CD4-positive, alpha-beta T cell treated with Interleukin-2 at 100 ng/mL for 4 hours (primary cell): ENCODE measurements at regions not wholly inside any gene's neighbourhood (a gene's known extent, or its start where the extent isn't known, plus 50 kb on each side); places are given as distances from the start of the nearest gene placed in this dataset.
"Not testable (repeated sequence)": the region's sequence is repeated elsewhere in the genome, so short reads cannot be mapped to it uniquely, and the experiment has no call there.

ENCODE experiments used
- DNase-seq: peaks from one replicate; pipeline ENCODE4 v3.0.0-alpha.2; 2020; ENCODE audit warnings: low spot score

- DNase-seq = not testable (repeated sequence)
These were observed 108.0 kb upstream of the GRK3 start for GRCh38 chr22:25456300-25457043.

DNA sequence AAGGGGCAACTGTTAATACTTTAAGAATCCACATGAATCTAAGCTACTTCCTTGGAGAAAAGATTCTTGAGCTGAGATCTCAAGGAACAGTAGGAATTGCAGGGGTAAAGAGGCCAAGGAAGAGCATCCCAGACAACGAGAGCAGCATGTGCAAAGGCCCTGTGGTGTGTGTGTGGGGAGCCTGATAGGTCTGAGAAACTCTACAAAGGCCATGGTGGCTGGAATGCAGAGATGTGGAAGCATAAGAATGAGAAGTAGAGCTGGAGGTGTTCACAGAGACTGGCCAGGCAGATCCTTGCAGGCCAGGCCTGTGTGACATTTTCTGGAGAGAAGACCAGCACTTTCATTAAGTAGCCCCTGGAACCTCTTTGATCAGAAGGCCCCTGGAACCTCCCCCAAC, 105.8 kb upstream of the GRK3 start:
- not testable (repeated sequence) for DNase-seq

DNA sequence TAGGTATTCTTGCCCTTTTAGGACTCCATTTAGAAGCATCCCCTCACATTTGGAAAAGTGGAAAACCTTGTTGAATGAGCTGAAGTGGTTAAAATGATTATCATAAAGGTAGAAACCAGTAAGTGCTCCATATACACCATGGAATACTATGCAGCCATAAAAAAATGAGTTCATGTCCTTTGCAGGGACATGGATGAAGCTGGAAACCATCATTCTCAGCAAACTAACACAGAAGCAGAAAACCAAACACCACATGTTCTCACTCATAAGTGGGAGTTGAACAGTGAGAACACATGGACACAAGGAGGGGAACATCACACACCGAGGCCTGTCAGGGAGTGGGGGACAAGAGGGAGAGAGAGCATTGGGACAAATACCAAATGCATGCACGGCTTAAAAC, 103.8 kb upstream of the GRK3 start:
- DNase-seq = not testable (repeated sequence)

GRCh38 chr22:25461301-25461700, 103.2 kb upstream of the GRK3 start:
- DNase-seq = no peak

GRCh38 chr22:25462474-25463346, 101.8 kb upstream of the GRK3 start:
- peak; percentile 65 for DNase-seq

DNA sequence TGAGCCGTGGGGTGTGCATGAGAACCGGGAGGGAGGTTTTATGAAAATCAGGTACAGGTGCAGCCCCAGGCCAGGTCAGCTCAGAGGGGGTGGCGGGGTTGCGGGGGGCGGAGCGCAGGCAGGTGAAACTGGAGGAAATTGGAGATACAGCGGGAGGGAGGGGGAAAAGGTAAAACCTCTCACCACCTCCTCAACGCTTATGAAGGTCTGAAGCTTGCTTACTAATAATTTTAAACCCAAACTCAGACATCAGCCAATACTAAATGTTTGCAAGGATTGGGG, 101.2 kb upstream of the GRK3 start:
- DNase-seq = not testable (repeated sequence)

- not testable (repeated sequence) for DNase-seq
These were observed 100.1 kb upstream of the GRK3 start for GRCh38 chr22:25464326-25464725.

- no peak for DNase-seq
These were observed 98.5 kb upstream of the GRK3 start for GRCh38 chr22:25465949-25466348.

DNA sequence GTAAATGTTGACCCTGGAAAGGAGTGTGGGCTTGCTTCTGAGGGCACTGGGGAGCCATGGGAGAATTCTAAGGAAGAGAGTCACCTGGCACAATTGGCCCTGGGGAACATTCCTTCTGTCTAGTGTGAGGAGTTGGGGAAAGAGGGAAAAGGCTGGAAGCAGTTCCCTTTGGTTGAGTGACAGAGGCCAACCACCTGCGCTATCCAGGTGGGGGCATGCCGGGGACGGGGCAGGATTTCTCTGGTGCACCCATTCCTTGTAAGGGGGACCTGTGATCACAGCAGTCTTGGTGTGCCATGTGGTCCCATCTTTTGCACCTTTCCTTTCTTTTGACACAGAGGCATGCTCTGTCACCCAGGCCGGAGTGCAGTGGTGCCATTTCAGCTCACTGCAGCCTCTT, 92.1 kb upstream of the GRK3 start:
- no peak for DNase-seq

DNA sequence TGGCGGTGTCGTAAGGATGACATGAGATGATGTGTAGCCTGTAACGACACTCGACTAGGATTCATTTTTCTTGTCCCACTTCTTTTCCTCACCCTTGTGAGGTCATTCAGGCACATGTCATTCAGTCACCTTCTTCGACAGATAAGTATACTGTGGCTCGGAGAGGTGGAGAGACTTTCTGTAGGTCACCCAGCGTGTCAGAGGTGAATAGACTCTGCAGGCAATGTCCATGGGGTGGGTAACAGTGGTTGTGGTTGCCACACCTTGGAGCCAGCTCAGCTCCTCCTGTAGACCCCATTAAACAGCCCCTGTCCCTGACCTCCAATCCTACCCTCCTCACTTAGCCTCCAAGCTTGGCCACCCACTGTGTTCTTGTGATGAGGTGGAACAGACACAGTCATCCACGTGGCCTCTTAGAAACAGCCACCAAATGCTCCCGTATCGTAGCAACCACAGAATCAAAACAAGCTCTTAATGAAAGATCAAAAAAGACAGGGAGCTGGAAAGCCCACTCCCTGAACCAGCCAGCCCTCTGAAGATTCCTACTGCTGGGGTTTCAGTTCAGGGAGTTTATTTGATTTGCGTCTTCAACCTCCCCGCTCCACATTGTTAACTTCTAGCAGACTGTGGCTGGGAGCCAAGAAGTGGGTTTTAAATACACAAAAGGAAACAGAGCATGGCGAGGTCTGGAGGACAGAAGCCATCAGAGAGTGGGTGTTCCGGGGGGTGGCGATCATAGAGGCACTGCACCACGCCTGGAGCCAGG, 89.0 kb upstream of the GRK3 start:
- DNase-seq = no peak

DNA sequence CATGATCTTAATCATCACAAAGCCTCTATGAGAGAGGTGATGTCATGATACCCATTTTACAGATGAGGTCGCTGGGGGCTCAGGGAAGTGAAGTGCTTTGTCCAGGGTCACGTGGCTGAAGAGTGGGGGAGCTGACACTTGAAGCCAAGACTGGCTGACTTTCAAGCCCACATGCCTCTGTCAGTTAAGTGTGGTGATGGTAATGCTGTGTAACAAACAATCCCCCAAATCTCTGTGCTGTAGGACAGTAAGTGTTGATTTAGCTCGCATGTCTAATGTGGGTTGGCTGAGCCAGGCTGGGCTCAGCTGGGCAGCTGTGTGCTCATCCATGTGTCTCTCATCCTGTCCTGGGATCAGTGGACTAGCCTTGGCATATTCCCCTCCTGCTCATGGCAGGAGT, 87.1 kb upstream of the GRK3 start:
- DNase-seq = no peak

GRCh38 chr22:25478111-25478510, 86.4 kb upstream of the GRK3 start:
- no peak for DNase-seq

DNA sequence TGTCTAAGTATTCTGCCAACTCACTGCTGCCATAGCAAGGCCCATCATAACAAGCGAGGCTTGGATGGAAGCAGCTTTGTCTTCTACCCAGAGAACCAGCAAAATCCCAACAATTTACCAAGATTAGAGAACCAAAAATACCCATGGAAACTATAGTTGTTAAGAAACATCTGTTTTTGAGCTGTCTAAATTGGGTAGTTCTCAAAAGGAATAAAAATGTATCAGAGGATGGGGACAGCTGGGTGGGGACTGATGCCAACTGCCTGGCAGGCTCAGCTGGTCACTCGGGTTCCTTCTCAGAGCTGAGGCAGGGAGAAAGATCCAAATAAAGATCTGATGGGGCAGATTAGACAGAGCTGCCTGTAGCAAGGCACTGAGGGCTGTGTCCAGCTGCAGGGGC, 85.9 kb upstream of the GRK3 start:
- no peak for DNase-seq

DNA sequence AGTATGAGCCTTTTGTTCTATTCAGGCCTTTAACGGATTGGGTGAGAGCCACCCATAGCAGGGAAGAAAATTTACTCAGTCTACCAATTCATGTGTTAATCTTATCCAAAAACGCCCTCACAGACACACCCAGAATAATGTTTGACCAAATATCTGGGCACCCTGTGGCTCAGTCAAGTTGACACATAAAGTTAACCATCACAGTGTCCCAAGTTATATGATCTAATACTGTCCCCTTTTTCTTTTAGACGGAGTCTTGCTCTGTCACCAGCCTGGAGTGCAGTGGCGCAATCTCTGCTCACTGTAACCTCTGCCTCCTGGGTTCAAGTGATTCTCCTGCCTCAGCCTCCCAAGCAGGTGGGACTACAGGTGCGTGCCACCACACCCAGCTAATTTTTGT, 83.6 kb upstream of the GRK3 start:
- not testable (repeated sequence) for DNase-seq

GRCh38 chr22:25482091-25482760, 82.2 kb upstream of the GRK3 start:
- DNase-seq = no peak

DNA sequence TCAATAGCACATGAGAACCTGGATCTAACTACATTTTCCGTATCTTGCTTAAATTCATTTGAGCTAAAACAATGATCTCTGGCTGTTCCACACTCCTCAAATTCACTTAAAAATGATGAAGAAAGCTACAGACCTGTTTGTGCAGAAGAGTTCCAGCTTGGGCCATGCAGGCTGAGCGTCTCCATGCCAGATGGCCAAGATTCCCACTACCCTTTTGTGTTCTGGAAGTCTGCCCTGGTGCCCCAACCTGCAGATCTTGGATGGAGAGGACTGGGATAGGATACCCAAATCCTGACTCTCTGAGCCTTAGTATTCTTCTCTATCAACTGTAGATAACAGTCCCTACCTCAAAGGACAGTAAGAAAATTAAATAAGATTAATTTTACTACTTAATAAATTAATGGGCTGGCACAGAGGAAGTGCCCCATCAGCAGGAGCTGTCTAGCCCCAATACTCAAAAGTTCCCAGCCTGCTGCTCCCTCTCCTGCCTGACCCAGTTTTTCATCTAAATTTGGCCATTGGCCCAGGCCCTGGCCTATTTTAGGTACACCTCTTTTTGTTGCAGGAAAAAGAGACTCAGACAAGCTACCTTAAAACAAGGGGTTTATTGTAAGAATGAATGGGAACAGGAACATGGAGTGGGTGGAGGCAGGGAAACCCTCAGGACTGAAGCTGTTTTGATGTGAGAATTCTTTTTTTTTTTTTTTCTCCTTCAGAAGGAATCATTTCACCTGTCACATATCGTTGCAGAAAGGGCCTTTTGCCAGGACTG, 81.4 kb upstream of the GRK3 start:
- no peak for DNase-seq

- DNase-seq = no peak
These were observed 80.5 kb upstream of the GRK3 start for GRCh38 chr22:25483931-25484330.

DNA sequence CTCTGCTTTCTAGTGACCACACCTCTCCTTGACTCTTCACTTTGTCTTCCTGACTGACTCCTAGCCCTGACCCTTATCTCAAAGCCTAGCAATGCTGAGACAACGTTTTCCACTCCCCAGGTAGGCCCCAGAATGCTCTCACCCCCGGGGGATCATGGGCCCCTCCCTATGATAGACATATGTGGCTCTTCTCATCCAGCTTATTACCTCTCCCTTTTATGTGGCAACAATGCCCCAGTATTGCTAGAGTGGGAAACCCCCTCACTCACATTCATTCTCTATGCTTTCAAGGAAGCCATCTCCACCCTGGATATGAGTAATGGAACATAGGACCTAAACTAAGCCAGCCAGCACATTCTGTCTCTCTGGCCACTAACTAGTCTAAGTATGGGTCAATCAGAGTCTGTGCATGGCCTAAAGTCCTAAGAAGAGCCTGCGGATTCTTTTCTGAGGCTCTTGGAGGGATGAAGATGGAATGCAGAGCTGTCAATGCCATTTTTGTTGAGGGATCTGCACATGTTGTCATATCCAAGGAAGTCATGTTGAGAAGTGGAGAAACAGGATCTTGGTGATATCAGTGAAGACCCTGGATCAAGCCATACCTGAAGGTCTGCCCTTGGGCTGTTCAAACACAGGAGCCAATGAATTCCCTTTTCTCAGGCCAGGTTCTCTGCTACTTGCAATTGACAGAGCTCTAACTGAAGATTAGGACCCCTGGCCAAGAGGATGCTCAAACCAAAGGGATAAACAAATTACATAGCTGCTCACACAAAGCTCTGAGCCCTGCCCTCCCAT, 79.8 kb upstream of the GRK3 start:
- DNase-seq = no peak

DNA sequence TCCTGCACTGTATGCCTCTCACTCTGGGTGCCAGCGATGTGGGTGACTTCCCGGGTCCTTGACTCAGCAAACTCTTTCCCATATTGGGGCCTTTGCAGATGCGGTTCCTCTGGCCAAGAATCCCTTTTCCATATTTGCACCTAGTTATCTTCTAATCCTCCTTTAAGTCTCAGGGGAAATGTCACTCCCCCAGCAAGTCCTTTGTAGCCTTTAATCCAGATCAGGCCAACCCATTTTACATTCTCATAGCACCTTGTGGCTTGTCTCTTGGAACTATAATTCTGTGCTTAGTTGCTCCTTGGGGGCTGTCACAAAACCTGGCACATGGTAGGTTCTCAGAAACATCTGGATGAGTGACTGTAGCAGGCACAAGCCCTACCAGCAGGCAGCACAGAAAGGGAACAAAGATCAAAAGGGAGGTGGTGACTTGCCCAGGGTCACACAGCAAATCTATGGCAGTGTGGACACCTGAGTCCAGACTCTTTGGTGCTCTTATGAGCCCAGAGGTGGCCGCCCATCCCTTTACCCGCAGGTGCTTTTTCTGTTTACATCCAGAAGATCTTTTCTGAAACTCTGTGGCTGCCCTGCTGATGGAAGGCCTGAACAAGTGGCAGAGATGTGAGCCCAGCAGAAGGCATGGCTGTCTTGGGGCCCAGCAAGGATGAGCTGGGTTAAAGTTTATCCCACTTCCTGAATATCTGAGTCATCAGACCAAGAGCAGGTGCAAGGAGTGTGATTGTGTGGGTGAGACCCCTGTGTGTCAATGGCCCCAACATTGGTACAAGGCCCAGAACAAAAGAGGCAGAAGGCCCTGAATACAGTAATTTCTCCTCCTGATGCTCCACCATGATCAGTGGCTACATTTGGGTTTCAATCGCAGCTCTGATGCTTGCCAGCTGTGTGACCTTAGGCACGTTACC, 78.6 kb upstream of the GRK3 start:
- no peak for DNase-seq

DNA sequence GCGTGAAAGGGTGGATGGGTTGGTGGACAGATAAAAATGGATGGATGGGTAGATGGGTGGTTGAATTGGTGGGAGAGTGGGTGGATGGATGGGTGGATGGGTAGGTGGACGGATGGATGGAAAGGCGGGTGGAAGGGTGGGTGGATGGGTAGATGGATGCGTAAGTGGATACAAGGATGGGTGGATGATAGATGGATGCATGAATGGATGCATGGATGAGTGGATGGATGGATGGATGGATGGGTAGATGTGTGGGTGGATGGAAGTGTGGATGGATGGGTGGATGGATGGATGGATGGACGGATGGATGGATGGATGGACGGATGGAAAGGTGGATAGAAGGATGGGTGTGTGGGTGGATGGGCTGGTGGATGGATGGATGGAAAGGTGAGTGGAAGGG, 77.0 kb upstream of the GRK3 start:
- DNase-seq = no peak
